ENCODE measurements at regions not wholly inside any gene's neighbourhood (a gene's known extent, or its start where the extent isn't known, plus 50 kb on each side); places are given as distances from the start of the nearest gene placed in this dataset.

DNA sequence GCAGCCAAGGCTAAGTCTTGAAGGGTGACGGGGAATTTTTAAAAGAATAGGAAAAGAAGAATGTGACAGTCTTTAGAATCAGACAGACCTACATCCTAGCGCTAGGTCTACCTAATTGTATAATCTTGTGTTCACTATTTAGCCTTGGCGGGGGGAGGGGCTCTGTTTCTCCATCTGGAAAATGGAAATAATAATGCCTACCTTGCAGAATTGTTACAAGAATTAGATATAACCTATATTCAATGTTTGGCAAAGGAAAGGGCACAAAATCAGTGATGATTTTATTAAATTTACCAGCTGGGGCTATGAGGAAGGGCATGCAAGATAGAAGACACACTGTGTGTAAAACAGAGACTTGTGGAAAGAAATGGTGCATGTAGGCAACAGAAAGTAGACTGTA lies 154.8 kb downstream of the ZBTB18 start:
- no peak for TF ChIP-seq REST (tag by site-specific recombination; IDR thresholded peaks at IDR 0.05)
- no peak for TF ChIP-seq ZFP41 (tag by site-specific recombination; IDR thresholded peaks at IDR 0.05; ENCODE audit: borderline replicate concordance)
- no peak for TF ChIP-seq KLF7 (tag by site-specific recombination; IDR thresholded peaks at IDR 0.05; ENCODE audit: borderline replicate concordance)
- no peak for TF ChIP-seq ZNF324 (tag by site-specific recombination; IDR thresholded peaks at IDR 0.05)
- no peak for TF ChIP-seq ZSCAN30 (tag by site-specific recombination; IDR thresholded peaks at IDR 0.05)
- no peak for TF ChIP-seq PATZ1 (tag by site-specific recombination; IDR thresholded peaks at IDR 0.05)
- no peak for TF ChIP-seq SALL2 (tag by site-specific recombination; IDR thresholded peaks at IDR 0.05; ENCODE audit: borderline replicate concordance)
